Central memory CD8-positive, alpha-beta T cell (primary cell): ENCODE measurements at regions not wholly inside any gene's neighbourhood (a gene's known extent, or its start where the extent isn't known, plus 50 kb on each side); places are given as distances from the start of the nearest gene placed in this dataset.

Experiments
- ATAC-seq: fragments of 150-1000 bp; cut with Tn5 transposase; replicated peaks from 2 replicates; pipeline ENCODE4 v1.10.0; 2022; ENCODE audit warnings: mild to moderate bottlenecking, moderate FRiP score, moderate number of reproducible peaks; ENCODE audit not compliant: poor library complexity, severe bottlenecking; ENCODE audit errors: extremely low read depth
- DNase-seq, 2 donors: peaks; one replicate each; pipeline ENCODE4 v3.0.0; 2021; ENCODE audit warnings: low spot score in 2 of 2
- H3K27ac Mint-ChIP-seq: one replicate; pipeline ENCODE4 v1.8.0; 2022; ENCODE audit warnings: low read depth, mild to moderate bottlenecking, moderate library complexity, mixed read lengths
- H3K27me3 Mint-ChIP-seq: one replicate; pipeline ENCODE4 v1.8.0; 2022; ENCODE audit warnings: mixed read lengths
- H3K36me3 Mint-ChIP-seq: one replicate; pipeline ENCODE4 v1.8.0; 2022; ENCODE audit warnings: mild to moderate bottlenecking, moderate library complexity, mixed read lengths; ENCODE audit not compliant: insufficient read depth
- H3K4me1 Mint-ChIP-seq: one replicate; pipeline ENCODE4 v1.8.0; 2022; ENCODE audit warnings: mixed read lengths
- H3K4me3 Mint-ChIP-seq: one replicate; pipeline ENCODE4 v1.8.0; 2022; ENCODE audit warnings: mild to moderate bottlenecking, moderate library complexity, mixed read lengths
- H3K9me3 Mint-ChIP-seq: one replicate; pipeline ENCODE4 v1.8.0; 2022; ENCODE audit warnings: mixed read lengths

DNA sequence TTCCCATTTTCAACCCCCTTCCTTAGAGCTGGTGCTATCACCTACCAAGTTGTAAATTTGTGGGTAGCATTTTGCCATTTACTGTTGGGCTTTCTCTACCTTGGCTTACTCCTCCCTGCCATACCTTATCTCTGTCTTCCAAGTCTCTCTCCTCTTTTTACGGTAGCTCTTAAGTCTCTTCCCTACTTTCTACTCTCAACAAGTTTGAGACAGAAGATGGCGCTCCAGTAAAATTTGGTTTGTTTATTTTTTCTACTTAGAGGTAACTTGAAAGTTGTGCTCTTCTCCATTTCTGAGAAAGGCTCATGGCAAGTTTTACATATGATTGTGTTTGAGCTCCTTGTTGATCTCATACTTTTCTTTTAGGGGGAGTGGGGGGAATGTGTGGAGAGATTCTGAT is 1508.1 kb downstream of the TECRL start:
- Mint-ChIP-seq H3K36me3 (no peaks in the 10 kb centered on the region), H3K27me3 (no peaks in the 10 kb centered on the region), H3K4me3 (no peak overlapping the region), H3K9me3 (peaks cover 21% of the 10 kb centered on the region), H3K4me1 (no peaks in the 10 kb centered on the region), H3K27ac (no peak overlapping the region)
- ATAC-seq (no peak), DNase-seq (no peak)

DNA sequence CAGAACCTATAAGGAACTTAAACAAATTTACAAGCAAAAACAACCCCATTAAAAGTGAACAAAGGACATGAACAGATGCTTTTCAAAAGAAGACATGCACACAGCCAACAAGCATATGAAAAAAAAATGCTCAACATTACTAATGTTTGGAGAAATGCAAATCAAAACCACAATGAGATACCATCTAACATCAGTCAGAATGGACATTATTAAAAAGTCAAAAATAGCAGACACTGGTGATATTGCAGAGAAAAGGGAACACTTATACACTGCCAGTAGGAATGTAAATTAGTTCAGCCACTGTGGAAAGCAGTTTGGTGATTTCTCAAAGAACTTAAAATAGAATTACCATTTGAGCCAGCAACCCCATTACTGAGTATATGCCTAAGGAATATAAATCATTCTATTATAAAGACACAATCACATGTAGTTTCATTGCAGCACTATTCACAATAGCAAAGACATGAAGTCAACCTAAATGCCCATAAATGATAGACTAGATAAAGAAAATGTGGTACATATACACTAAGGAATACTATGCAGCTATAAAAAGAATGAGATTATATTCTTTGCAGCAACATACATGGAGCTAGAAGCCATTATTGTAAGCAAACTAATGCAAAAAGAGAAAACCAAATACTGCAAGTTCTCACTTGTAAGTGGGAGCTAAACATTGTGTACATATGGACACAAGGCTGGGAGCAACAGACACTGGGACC is 1509.4 kb downstream of the TECRL start:
- DNase-seq (no peak), ATAC-seq (no peak)
- Mint-ChIP-seq H3K9me3 (peaks cover 27% of the 10 kb centered on the region), H3K4me3 (no peak overlapping the region), H3K36me3 (no peaks in the 10 kb centered on the region), H3K27ac (no peak overlapping the region), H3K27me3 (no peaks in the 10 kb centered on the region), H3K4me1 (no peaks in the 10 kb centered on the region)

DNA sequence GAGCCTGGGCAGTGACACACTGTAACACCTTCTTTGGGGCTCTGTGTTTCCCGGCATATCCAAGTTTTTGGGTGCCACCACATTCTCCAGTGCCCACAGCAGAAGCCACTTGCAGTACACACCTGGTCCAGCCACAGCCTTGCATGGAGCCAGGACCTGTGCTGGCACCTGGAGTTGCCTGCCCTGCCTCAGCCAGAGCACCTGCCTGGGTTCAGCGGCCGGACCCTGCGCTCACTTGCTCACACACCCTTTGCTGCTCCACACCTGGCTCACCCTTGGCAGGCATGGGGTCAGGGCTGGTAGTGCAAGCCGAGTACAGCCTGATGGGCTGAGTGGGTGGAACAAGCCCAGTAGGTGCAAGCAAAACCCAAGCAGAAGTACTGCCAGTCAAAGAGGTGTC is 1511.1 kb downstream of the TECRL start:
- Mint-ChIP-seq H3K4me3 (no peak overlapping the region), H3K4me1 (no peaks in the 10 kb centered on the region), H3K27me3 (no peaks in the 10 kb centered on the region), H3K27ac (no peak overlapping the region), H3K36me3 (no peaks in the 10 kb centered on the region), H3K9me3 (peaks cover 18% of the 10 kb centered on the region)
- DNase-seq (no peak), ATAC-seq (no peak)

DNA sequence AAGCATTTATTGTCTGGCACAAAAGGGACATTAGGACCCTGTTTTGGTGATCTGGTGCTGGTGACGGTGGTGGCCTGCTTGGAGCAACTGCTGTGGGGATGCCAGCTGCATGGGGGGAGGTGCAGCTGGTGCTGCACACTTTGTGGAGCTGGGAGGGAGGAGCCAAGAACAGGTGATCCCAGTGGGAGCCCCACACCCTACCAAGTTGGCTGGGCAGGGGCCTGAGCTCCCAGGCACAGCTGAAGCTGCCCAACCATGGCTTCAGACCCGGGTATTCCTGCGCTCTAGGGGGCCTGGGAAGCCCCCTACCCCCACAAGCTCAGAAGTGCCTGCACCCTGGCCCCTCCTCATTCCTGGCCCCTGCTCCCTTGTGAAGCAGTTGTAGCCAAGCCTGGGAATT is 1512.5 kb downstream of the TECRL start:
- no peaks in the 10 kb centered on the region for H3K27me3 Mint-ChIP-seq
- H3K4me3 Mint-ChIP-seq, result no peak overlapping the region
- no peaks in the 10 kb centered on the region for H3K4me1 Mint-ChIP-seq
- H3K36me3 Mint-ChIP-seq, result no peaks in the 10 kb centered on the region
- no peak for DNase-seq
- no peak for ATAC-seq
- H3K9me3 Mint-ChIP-seq, result peaks cover 12% of the 10 kb centered on the region
- H3K27ac Mint-ChIP-seq, result no peak overlapping the region

DNA sequence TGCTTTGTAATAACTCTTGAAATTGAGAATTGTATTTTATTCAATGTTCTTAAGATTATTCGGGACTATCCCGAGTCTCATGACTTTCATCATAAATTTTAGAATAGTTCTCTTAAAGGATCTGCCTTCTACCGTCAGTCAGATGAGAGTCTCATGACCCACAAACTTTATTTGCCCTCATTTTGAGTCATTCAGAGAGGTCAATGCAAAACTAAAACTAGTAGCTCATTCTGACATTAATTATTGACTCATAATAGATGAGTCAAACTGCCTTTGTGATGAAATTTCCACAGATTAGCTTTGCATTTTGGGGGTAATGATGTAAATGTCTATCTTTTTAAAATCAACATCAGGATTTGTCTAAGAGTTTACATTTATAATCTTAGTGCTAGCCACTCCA is 1527.3 kb downstream of the TECRL start:
- Mint-ChIP-seq H3K9me3 (peaks cover 29% of the 10 kb centered on the region), H3K36me3 (no peaks in the 10 kb centered on the region), H3K27ac (no peak overlapping the region), H3K4me3 (no peak overlapping the region), H3K4me1 (no peaks in the 10 kb centered on the region), H3K27me3 (no peaks in the 10 kb centered on the region)
- DNase-seq, result no peak
- no peak for ATAC-seq

DNA sequence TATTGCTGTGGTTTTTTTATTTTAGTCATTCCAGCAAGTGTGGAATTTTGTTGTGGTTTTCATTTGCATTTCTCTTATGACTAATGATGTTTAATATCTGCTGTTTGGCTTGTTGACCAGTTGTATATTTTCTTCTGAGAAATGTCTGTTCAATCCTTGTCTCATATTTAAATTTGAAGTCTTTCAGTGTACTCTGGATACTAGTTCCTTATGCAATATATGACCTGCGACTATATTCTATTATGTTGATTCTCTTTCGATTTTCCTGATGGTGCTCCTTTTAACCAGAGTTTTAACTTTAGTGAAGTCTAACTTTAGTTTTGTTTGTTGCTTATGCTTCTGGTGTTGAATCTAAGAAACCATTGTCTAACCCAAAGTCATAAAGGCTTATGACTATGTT is 1528.0 kb downstream of the TECRL start:
- Mint-ChIP-seq H3K27me3 (no peaks in the 10 kb centered on the region), H3K4me3 (no peak overlapping the region), H3K36me3 (no peaks in the 10 kb centered on the region), H3K27ac (no peak overlapping the region), H3K4me1 (no peaks in the 10 kb centered on the region), H3K9me3 (peaks cover 25% of the 10 kb centered on the region)
- ATAC-seq (no peak), DNase-seq (no peak)

DNA sequence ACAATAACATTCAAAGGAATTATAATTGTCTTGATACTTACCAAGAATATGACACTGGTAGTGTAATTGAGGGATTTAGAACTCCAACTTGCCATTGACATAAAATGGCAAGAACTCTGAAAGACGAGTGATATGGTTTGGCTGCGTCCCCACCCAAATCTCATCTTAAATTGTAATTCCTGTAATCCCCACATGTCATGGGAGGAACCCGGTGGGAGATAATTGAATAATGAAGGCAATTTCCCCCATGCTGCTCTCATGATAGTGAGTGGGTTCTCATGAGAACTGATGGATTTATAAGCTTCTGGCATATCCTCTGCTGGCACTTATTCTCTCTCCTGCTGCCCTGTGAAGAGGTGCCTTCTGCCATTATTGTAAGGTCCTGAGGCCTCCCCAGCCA is 1536.4 kb downstream of the TECRL start:
- Mint-ChIP-seq H3K4me3 (no peak overlapping the region), H3K4me1 (no peaks in the 10 kb centered on the region), H3K27ac (no peak overlapping the region)

DNA sequence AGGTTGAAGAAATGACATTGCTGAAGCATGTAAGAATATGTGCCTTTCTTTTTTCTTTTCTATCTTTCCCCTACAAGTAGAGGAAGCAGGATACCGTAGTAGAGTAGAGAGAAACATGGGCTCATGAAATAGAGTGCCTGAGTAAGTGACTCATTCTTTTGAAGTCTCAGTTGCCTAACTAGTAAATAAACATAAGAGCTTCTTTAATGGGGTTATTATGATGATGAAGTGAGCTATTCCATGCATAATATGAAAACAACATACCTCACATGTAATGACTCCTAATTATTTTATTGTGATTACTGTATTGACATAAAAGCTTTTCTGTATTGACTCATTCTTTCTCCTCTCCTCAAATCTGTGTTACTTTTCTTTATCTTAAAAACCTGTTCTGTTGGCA is 1538.2 kb downstream of the TECRL start:
- no peaks in the 10 kb centered on the region for H3K27me3 Mint-ChIP-seq
- no peaks in the 10 kb centered on the region for H3K36me3 Mint-ChIP-seq
- H3K9me3 Mint-ChIP-seq, result peaks cover 5% of the 10 kb centered on the region
- no peak overlapping the region for H3K27ac Mint-ChIP-seq
- no peak overlapping the region for H3K4me3 Mint-ChIP-seq
- no peaks in the 10 kb centered on the region for H3K4me1 Mint-ChIP-seq
- ATAC-seq, result no peak
- DNase-seq, result no peak

More for the DNA sequence above, 1536.4 kb downstream of the TECRL start:
- Mint-ChIP-seq H3K36me3 (no peaks in the 10 kb centered on the region), H3K9me3 (peaks cover 16% of the 10 kb centered on the region), H3K27me3 (no peaks in the 10 kb centered on the region)
- ATAC-seq, result no peak
- DNase-seq, result no peak

DNA sequence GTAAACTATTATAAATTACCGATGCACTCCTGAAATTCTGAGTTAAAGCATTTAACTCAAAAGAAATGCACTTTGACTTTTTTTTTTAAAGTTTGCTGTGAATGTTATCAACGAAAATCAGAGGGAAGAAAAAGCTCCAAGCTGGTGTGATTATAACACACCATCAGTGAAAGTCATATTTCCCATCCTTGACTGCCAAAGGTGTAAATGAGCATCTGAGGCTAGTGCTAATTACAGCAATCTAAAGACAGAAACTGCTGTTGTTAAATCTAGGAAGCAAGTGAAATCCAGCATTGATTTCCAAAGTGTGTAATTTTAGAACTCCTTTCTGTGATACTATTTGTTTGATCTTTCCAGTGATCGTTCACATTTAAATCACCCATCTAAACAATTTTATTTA is 1538.8 kb downstream of the TECRL start:
- no peak overlapping the region for H3K4me3 Mint-ChIP-seq
- peaks cover 5% of the 10 kb centered on the region for H3K9me3 Mint-ChIP-seq
- H3K27ac Mint-ChIP-seq, result no peak overlapping the region
- ATAC-seq (no peak), DNase-seq (no peak)
- no peaks in the 10 kb centered on the region for H3K27me3 Mint-ChIP-seq
- H3K4me1 Mint-ChIP-seq, result no peaks in the 10 kb centered on the region
- no peaks in the 10 kb centered on the region for H3K36me3 Mint-ChIP-seq

DNA sequence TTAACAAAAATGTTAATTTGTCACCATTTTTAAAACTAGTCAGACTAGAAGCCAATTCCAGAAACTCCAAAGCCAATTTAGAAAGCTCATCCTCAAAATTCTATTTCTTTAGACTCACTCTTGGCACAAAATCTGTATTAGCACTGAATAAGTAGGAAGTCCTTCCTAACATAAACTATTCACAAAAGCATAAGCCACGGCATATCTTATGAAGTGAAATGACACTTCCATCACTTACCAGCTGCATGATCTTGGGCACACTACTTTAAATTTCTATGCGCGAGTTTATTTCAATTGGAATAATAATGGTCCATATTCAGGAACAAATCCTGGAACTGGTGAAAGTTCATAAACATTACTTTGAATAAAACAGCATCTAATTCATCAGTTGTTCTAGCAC is 1544.0 kb downstream of the TECRL start:
- Mint-ChIP-seq H3K27ac (no peak overlapping the region), H3K4me1 (no peaks in the 10 kb centered on the region), H3K4me3 (no peak overlapping the region), H3K36me3 (no peaks in the 10 kb centered on the region), H3K27me3 (no peaks in the 10 kb centered on the region), H3K9me3 (no peaks in the 10 kb centered on the region)
- DNase-seq, result no peak
- no peak for ATAC-seq

DNA sequence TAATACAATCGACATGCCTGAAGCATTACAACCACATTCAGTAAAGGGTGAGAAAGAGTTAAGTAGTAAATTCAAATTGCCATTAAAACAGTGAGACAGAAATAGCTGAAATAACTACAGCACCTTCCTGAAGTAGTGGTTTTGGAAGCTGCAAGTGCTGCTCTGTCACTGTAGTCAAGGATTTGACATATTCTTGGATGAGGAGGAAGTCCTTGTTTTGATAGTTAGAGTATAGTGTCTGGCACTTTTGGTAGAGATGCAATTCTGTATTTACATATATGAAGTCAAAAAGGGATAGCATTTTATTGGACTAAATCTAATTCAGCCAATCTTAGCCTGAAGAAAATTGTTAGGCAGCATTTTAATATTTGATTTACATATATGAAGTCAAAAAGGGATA is 1559.6 kb downstream of the TECRL start:
- H3K4me3 Mint-ChIP-seq, result no peak overlapping the region
- H3K27ac Mint-ChIP-seq, result no peak overlapping the region
- H3K9me3 Mint-ChIP-seq, result peaks cover 35% of the 10 kb centered on the region
- H3K4me1 Mint-ChIP-seq, result no peaks in the 10 kb centered on the region
- DNase-seq, result no peak
- H3K36me3 Mint-ChIP-seq, result peaks cover 2% of the 10 kb centered on the region
- no peak for ATAC-seq
- H3K27me3 Mint-ChIP-seq, result no peaks in the 10 kb centered on the region

DNA sequence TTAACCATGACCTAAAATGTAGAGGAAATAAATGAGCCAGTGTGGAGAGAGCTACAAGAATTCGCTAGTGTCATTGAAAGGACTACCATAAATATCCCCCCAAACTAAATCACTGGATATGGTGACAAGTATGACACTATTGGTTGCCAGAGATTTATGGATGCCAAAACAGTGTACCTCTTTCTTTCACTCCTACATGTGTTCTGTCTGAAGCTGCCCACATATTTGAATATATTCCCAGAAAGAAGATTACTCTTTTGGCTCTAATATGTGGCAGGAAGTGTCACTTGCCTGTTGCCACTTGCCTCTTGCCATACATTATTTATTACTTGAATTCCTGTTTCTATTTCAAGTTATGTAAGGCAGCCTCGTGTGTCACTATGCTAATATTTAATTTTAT is 1573.6 kb downstream of the TECRL start:
- peaks cover 24% of the 10 kb centered on the region for H3K9me3 Mint-ChIP-seq
- H3K4me3 Mint-ChIP-seq, result no peak overlapping the region
- no peak for DNase-seq

DNA sequence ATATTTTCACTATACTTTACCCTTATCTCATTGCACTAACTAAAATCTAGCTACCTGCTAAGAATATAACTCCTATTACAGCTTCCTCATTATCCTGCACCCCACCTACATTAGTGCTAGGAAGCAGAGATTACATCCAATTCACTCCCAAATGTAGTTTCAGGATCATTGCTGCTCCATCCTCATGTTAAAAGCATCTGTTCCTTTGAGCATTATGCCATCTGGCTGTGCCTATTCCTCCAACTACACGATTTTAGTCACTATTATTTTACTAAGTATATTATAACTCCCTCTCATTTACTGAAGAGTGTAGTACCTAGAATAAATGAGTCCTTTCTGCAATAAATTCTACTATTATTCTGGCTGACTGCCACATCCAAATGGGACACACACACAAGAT is 1586.9 kb downstream of the TECRL start:
- H3K9me3 Mint-ChIP-seq, result peaks cover 36% of the 10 kb centered on the region
- ATAC-seq, result no peak
- no peaks in the 10 kb centered on the region for H3K36me3 Mint-ChIP-seq
- no peak overlapping the region for H3K4me3 Mint-ChIP-seq
- no peaks in the 10 kb centered on the region for H3K4me1 Mint-ChIP-seq
- no peak for DNase-seq
- H3K27ac Mint-ChIP-seq, result no peak overlapping the region
- H3K27me3 Mint-ChIP-seq, result no peaks in the 10 kb centered on the region

More for the DNA sequence above, 1573.6 kb downstream of the TECRL start:
- no peak overlapping the region for H3K27ac Mint-ChIP-seq
- no peaks in the 10 kb centered on the region for H3K4me1 Mint-ChIP-seq
- no peaks in the 10 kb centered on the region for H3K36me3 Mint-ChIP-seq
- H3K27me3 Mint-ChIP-seq, result no peaks in the 10 kb centered on the region
- ATAC-seq, result no peak
